ENCODE measurements at regions not wholly inside any gene's neighbourhood (a gene's known extent, or its start where the extent isn't known, plus 50 kb on each side); places are given as distances from the start of the nearest gene placed in this dataset.

GRCh38 chr7:45402480-45403218 is 171.5 kb upstream of the ADCY1 start:
- peaks cover 19% of the 10 kb centered on the region for H3K4me1 Mint-ChIP-seq (ENCODE audit: low read depth)
- H3K4me3 Mint-ChIP-seq = peak overlapping the region in 1 of 2 donors; percentile 51
- peak; percentile 37 for DNase-seq
- peaks cover 4 to 5% of the 10 kb centered on the region in 2 donors for H3K9me3 Mint-ChIP-seq
- peaks cover 37% of the 10 kb centered on the region for H3K27me3 Mint-ChIP-seq (ENCODE audit: low read depth)
- H3K27ac Mint-ChIP-seq = peak overlapping the region; percentile 52
- H3K36me3 Mint-ChIP-seq (ENCODE audit: insufficient read depth in 2 of 2) = peaks cover 0 to 3% of the 10 kb centered on the region in 2 donors
- ATAC-seq (replicated peaks in 1 of 2) = peak; percentile 92 to 93

- H3K4me3 Mint-ChIP-seq = no peak overlapping the region
- H3K27me3 Mint-ChIP-seq (ENCODE audit: low read depth) = peaks cover 49% of the 10 kb centered on the region
- peaks cover 19% of the 10 kb centered on the region for H3K4me1 Mint-ChIP-seq (ENCODE audit: low read depth)
- peaks cover 4 to 5% of the 10 kb centered on the region in 2 donors for H3K9me3 Mint-ChIP-seq
- DNase-seq = no peak
- H3K36me3 Mint-ChIP-seq (ENCODE audit: insufficient read depth in 2 of 2) = peaks cover 0 to 3% of the 10 kb centered on the region in 2 donors
- H3K27ac Mint-ChIP-seq = no peak overlapping the region
- ATAC-seq (replicated peaks in 1 of 2) = no peak
Measured at GRCh38 chr7:45404622-45405021, 169.5 kb upstream of the ADCY1 start.

- no peak for DNase-seq
- Mint-ChIP-seq H3K27me3 (ENCODE audit: low read depth) (peaks cover 41% of the 10 kb centered on the region), H3K27ac (no peak overlapping the region), H3K4me3 (no peak overlapping the region), H3K9me3 (peaks cover 6 to 11% of the 10 kb centered on the region in 2 donors), H3K4me1 (ENCODE audit: low read depth) (peaks cover 9% of the 10 kb centered on the region), H3K36me3 (ENCODE audit: insufficient read depth in 2 of 2) (peaks cover 0 to 4% of the 10 kb centered on the region in 2 donors)
- ATAC-seq (replicated peaks in 1 of 2) = no peak
Measured at GRCh38 chr7:45407730-45408408, 166.3 kb upstream of the ADCY1 start.

- DNase-seq (no peak), ATAC-seq (replicated peaks in 1 of 2) (no peak)
- peaks cover 6 to 11% of the 10 kb centered on the region in 2 donors for H3K9me3 Mint-ChIP-seq
- H3K27me3 Mint-ChIP-seq (ENCODE audit: low read depth) = peaks cover 41% of the 10 kb centered on the region
- peaks cover 5% of the 10 kb centered on the region for H3K4me1 Mint-ChIP-seq (ENCODE audit: low read depth)
- H3K36me3 Mint-ChIP-seq (ENCODE audit: insufficient read depth in 2 of 2) = peaks cover 0 to 4% of the 10 kb centered on the region in 2 donors
- no peak overlapping the region for H3K27ac Mint-ChIP-seq
- no peak overlapping the region for H3K4me3 Mint-ChIP-seq
Measured at GRCh38 chr7:45408409-45408737, 165.8 kb upstream of the ADCY1 start.

- Mint-ChIP-seq H3K9me3 (peaks cover 2 to 6% of the 10 kb centered on the region in 2 donors), H3K27me3 (ENCODE audit: low read depth) (peaks cover 21% of the 10 kb centered on the region), H3K4me1 (ENCODE audit: low read depth) (no peaks in the 10 kb centered on the region), H3K4me3 (no peak overlapping the region), H3K36me3 (ENCODE audit: insufficient read depth in 2 of 2) (peaks cover 0 to 2% of the 10 kb centered on the region in 2 donors), H3K27ac (no peak overlapping the region)
- ATAC-seq (replicated peaks in 1 of 2) = no peak
- DNase-seq = no peak
Measured at GRCh38 chr7:45410893-45411292, 163.3 kb upstream of the ADCY1 start.

GRCh38 chr7:45413419-45413818 is 160.7 kb upstream of the ADCY1 start:
- ATAC-seq (replicated peaks in 1 of 2) (no peak), DNase-seq (no peak)
- H3K27ac Mint-ChIP-seq = no peak overlapping the region
- no peak overlapping the region for H3K4me3 Mint-ChIP-seq
- H3K36me3 Mint-ChIP-seq (ENCODE audit: insufficient read depth in 2 of 2) = peaks cover 0 to 2% of the 10 kb centered on the region in 2 donors
- peaks cover 2 to 6% of the 10 kb centered on the region in 2 donors for H3K9me3 Mint-ChIP-seq
- H3K4me1 Mint-ChIP-seq (ENCODE audit: low read depth) = no peaks in the 10 kb centered on the region
- H3K27me3 Mint-ChIP-seq (ENCODE audit: low read depth) = peaks cover 20% of the 10 kb centered on the region

GRCh38 chr7:45414226-45414625 is 159.9 kb upstream of the ADCY1 start:
- no peak for ATAC-seq (replicated peaks in 1 of 2)
- no peak overlapping the region for H3K27ac Mint-ChIP-seq

GRCh38 chr7:45415265-45415664 is 158.9 kb upstream of the ADCY1 start:
- no peak for ATAC-seq (replicated peaks in 1 of 2)
- Mint-ChIP-seq H3K9me3 (peaks cover 2 to 6% of the 10 kb centered on the region in 2 donors), H3K27me3 (ENCODE audit: low read depth) (peaks cover 15% of the 10 kb centered on the region), H3K4me3 (no peak overlapping the region), H3K27ac (no peak overlapping the region), H3K4me1 (ENCODE audit: low read depth) (no peaks in the 10 kb centered on the region), H3K36me3 (ENCODE audit: insufficient read depth in 2 of 2) (peaks cover 0 to 2% of the 10 kb centered on the region in 2 donors)
- no peak for DNase-seq

More at GRCh38 chr7:45414226-45414625, 159.9 kb upstream of the ADCY1 start:
- Mint-ChIP-seq H3K4me3 (no peak overlapping the region), H3K36me3 (ENCODE audit: insufficient read depth in 2 of 2) (peaks cover 0 to 2% of the 10 kb centered on the region in 2 donors), H3K9me3 (peaks cover 2 to 6% of the 10 kb centered on the region in 2 donors), H3K27me3 (ENCODE audit: low read depth) (peaks cover 15% of the 10 kb centered on the region), H3K4me1 (ENCODE audit: low read depth) (no peaks in the 10 kb centered on the region)
- no peak for DNase-seq

- no peak overlapping the region for H3K27ac Mint-ChIP-seq
- peak; percentile 55 to 78 for ATAC-seq (replicated peaks in 1 of 2)
- H3K36me3 Mint-ChIP-seq (ENCODE audit: insufficient read depth in 2 of 2) = no peaks in the 10 kb centered on the region
- no peak for DNase-seq
- H3K4me3 Mint-ChIP-seq = no peak overlapping the region
- no peaks in the 10 kb centered on the region for H3K4me1 Mint-ChIP-seq (ENCODE audit: low read depth)
- H3K9me3 Mint-ChIP-seq = peaks cover 0 to 2% of the 10 kb centered on the region in 2 donors
- peaks cover 15% of the 10 kb centered on the region for H3K27me3 Mint-ChIP-seq (ENCODE audit: low read depth)
Measured at GRCh38 chr7:45416846-45417245, 157.3 kb upstream of the ADCY1 start.

GRCh38 chr7:45417268-45417667 is 156.9 kb upstream of the ADCY1 start:
- no peaks in the 10 kb centered on the region for H3K4me1 Mint-ChIP-seq (ENCODE audit: low read depth)
- ATAC-seq (replicated peaks in 1 of 2) = peak in 1 of 2 donors; percentile 66
- no peaks in the 10 kb centered on the region for H3K36me3 Mint-ChIP-seq (ENCODE audit: insufficient read depth in 2 of 2)
- DNase-seq = no peak
- no peak overlapping the region for H3K4me3 Mint-ChIP-seq
- H3K27ac Mint-ChIP-seq = no peak overlapping the region
- H3K27me3 Mint-ChIP-seq (ENCODE audit: low read depth) = peaks cover 16% of the 10 kb centered on the region
- no peaks in the 10 kb centered on the region for H3K9me3 Mint-ChIP-seq

GRCh38 chr7:45417735-45418134 is 156.4 kb upstream of the ADCY1 start:
- no peak for ATAC-seq (replicated peaks in 1 of 2)
- peaks cover 19% of the 10 kb centered on the region for H3K27me3 Mint-ChIP-seq (ENCODE audit: low read depth)
- no peaks in the 10 kb centered on the region for H3K4me1 Mint-ChIP-seq (ENCODE audit: low read depth)
- H3K4me3 Mint-ChIP-seq = no peak overlapping the region
- H3K9me3 Mint-ChIP-seq = no peaks in the 10 kb centered on the region
- no peak overlapping the region for H3K27ac Mint-ChIP-seq
- DNase-seq = no peak
- H3K36me3 Mint-ChIP-seq (ENCODE audit: insufficient read depth in 2 of 2) = no peaks in the 10 kb centered on the region

GRCh38 chr7:45420843-45421495 is 153.2 kb upstream of the ADCY1 start:
- H3K36me3 Mint-ChIP-seq (ENCODE audit: insufficient read depth in 2 of 2) = no peaks in the 10 kb centered on the region
- no peaks in the 10 kb centered on the region for H3K9me3 Mint-ChIP-seq
- H3K27ac Mint-ChIP-seq = no peak overlapping the region
- H3K4me3 Mint-ChIP-seq = no peak overlapping the region
- no peaks in the 10 kb centered on the region for H3K4me1 Mint-ChIP-seq (ENCODE audit: low read depth)
- H3K27me3 Mint-ChIP-seq (ENCODE audit: low read depth) = peaks cover 23% of the 10 kb centered on the region
- no peak for DNase-seq
- peak in 1 of 2 donors; percentile 21 for ATAC-seq (replicated peaks in 1 of 2)

GRCh38 chr7:45421806-45422205 is 152.4 kb upstream of the ADCY1 start:
- no peak overlapping the region for H3K4me3 Mint-ChIP-seq
- DNase-seq (no peak), ATAC-seq (replicated peaks in 1 of 2) (no peak)
- no peaks in the 10 kb centered on the region for H3K9me3 Mint-ChIP-seq
- H3K27ac Mint-ChIP-seq = no peak overlapping the region
- peaks cover 32% of the 10 kb centered on the region for H3K27me3 Mint-ChIP-seq (ENCODE audit: low read depth)
- H3K4me1 Mint-ChIP-seq (ENCODE audit: low read depth) = no peaks in the 10 kb centered on the region
- no peaks in the 10 kb centered on the region for H3K36me3 Mint-ChIP-seq (ENCODE audit: insufficient read depth in 2 of 2)

Data from activated T-cell treated with anti-CD3 and anti-CD28 coated beads, Interleukin-2, amount 50 U/mL, for 72 hours (primary cell).